Upper lobe of left lung (tissue), 4 donors: ENCODE measurements at regions not wholly inside any gene's neighbourhood (a gene's known extent, or its start where the extent isn't known, plus 50 kb on each side); places are given as distances from the start of the nearest gene placed in this dataset.

ENCODE experiments used
- CTCF ChIP-seq, 6 experiments: fragments of 450-650 bp in 4 of 6; fragments of 200-600 bp in 2 of 6; sonication (generic) in 2 of 6; IDR thresholded peaks; one replicate each; pipeline ENCODE4 v1.5.1; 2016 to 2019; ENCODE audit warnings: antibody characterized with exemption in 6 of 6
- POLR2AphosphoS5 ChIP-seq, 2 donors: sonication (generic); formaldehyde crosslinking; IDR thresholded peaks; one replicate each; pipeline ENCODE4 v1.5.1; 2017; ENCODE audit warnings: antibody characterized with exemption in 2 of 2

- TF ChIP-seq CTCF (IDR thresholded peaks at IDR 0.05) = no peak
- TF ChIP-seq POLR2AphosphoS5 (IDR thresholded peaks at IDR 0.05) = no peak
These were observed 160.1 kb upstream of the ANKRD50 start for GRCh38 chr4:124872659-124873058.
